ENCODE measurements at regions not wholly inside any gene's neighbourhood (a gene's known extent, or its start where the extent isn't known, plus 50 kb on each side); places are given as distances from the start of the nearest gene placed in this dataset.

DNA sequence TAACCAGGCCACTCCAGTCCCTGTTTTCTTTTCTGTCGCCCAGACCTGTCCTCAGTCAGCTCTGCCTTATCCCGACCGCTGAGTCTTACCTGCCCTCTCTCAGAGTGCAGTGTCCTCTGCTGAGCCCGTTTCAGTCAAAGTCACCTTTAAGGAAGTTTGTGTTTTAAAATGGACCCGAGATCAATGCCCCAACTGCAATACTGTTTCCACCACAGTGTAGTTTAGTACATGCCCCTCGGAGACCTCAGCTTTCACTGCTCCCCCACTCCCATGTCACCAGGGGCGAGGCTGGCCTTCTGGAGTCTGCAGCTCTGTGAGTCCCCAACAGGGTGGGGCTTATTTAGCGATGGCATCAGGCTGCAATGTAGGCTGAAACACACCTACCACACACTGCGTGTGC lies 248.4 kb upstream of the TSHZ3 start:
- TF ChIP-seq, protein P1, sequence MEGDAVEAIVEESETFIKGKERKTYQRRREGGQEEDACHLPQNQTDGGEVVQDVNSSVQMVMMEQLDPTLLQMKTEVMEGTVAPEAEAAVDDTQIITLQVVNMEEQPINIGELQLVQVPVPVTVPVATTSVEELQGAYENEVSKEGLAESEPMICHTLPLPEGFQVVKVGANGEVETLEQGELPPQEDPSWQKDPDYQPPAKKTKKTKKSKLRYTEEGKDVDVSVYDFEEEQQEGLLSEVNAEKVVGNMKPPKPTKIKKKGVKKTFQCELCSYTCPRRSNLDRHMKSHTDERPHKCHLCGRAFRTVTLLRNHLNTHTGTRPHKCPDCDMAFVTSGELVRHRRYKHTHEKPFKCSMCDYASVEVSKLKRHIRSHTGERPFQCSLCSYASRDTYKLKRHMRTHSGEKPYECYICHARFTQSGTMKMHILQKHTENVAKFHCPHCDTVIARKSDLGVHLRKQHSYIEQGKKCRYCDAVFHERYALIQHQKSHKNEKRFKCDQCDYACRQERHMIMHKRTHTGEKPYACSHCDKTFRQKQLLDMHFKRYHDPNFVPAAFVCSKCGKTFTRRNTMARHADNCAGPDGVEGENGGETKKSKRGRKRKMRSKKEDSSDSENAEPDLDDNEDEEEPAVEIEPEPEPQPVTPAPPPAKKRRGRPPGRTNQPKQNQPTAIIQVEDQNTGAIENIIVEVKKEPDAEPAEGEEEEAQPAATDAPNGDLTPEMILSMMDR (IDR thresholded peaks at IDR 0.05; ENCODE audit: insufficient read depth, low read depth, low read length), result no peak
- no peak for DNase-seq (ENCODE audit: low read depth)
- Histone ChIP-seq H3K27me3 (ENCODE audit: control insufficient read depth, insufficient read depth, low read length) (no peaks in the 10 kb centered on the region), H3K4me3 (ENCODE audit: low read depth, low read length) (no peak overlapping the region), H3K36me3 (ENCODE audit: control insufficient read depth, insufficient read depth, low read length) (no peaks in the 10 kb centered on the region)
- ChIA-PET CTCF (no interaction called here), POLR2A (no interaction called here)

DNA sequence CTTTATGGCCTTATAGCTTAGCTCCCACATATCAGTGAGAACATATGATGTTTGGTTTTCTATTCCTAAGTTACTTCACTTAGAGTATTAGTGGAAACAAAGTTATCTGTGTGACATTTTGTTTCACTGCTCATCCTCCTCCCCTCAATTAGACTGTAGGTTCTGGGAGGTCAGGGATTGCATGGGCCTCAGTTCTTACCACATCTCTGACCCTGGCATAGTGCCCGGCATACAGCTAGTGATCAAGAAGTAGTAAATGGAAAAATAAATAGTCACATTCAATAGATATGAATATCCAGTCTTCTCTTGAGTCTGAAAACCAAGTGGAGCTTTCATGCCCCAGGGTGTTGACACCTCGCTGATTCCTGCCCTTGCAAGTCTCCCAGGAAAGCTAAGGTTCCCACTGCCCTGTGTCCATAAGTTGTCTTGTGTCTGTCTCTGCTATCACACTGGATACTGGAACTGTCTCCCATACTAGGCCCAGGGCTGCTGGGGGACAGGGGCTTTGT lies 249.5 kb upstream of the TSHZ3 start:
- Histone ChIP-seq H3K4me3 (ENCODE audit: low read depth, low read length) (no peak overlapping the region), H3K36me3 (ENCODE audit: control insufficient read depth, insufficient read depth, low read length) (no peaks in the 10 kb centered on the region), H3K27me3 (ENCODE audit: control insufficient read depth, insufficient read depth, low read length) (no peaks in the 10 kb centered on the region)
- TF ChIP-seq, protein P1 (IDR thresholded peaks at IDR 0.05; ENCODE audit: insufficient read depth, low read depth, low read length), result no peak
- ChIA-PET POLR2A (no interaction called here), CTCF (no interaction called here)
- no peak for DNase-seq (ENCODE audit: low read depth)

DNA sequence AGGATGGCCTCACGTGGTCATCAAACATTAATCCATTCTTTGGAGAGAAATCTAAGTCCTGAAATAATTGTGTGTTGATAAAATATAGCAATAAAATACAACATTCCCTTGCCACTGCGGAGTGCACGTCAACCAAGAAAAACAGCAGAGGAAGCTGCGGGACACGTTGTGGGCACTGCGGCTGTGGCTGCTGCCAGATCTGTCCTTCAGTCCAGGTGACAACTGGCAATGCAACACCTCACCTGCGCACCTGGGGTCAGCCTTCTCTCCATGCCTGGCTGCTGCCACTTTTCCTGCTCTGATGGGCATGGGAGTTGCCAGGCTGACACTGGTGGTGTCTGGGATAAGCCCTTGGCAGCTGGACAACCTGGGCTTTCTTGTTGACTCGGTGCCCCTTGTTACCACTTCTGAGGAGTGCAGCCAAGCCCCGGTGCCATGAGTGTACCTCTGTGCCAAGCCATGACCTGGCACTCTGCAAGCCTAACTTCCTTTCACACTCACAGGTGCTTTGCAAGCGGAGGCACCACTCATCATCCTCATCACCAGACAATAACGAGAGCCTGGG lies 251.6 kb upstream of the TSHZ3 start:
- Histone ChIP-seq H3K27me3 (ENCODE audit: control insufficient read depth, insufficient read depth, low read length) (no peaks in the 10 kb centered on the region), H3K36me3 (ENCODE audit: control insufficient read depth, insufficient read depth, low read length) (no peaks in the 10 kb centered on the region), H3K4me3 (ENCODE audit: low read depth, low read length) (no peak overlapping the region)
- TF ChIP-seq, protein P1 (IDR thresholded peaks at IDR 0.05; ENCODE audit: insufficient read depth, low read depth, low read length), result no peak
- CTCF ChIA-PET, result no interaction called here
- no peak for DNase-seq (ENCODE audit: low read depth)
- POLR2A ChIA-PET, result no interaction called here

DNA sequence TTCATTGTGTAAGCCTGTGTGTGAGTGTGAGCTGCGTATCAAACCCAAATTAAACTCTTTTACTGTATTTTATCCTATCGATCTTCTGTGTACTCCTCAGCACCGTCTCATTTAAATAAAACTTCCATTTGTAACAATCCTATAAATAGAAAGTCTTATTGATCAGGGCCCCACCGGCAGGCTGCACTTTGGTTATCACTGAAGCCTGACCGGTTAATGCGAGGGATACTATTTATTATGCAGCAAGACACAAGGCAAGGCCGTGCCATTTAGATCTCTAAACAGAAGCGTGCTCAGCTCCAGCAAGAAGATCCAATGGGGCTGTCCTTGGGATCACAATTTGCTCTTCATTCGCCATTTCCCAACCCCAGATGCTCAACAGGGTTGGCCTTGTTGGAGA lies 252.6 kb upstream of the TSHZ3 start:
- Histone ChIP-seq H3K4me3 (ENCODE audit: low read depth, low read length) (no peak overlapping the region), H3K27me3 (ENCODE audit: control insufficient read depth, insufficient read depth, low read length) (no peaks in the 10 kb centered on the region), H3K36me3 (ENCODE audit: control insufficient read depth, insufficient read depth, low read length) (no peaks in the 10 kb centered on the region)
- ChIA-PET POLR2A (no interaction called here), CTCF (no interaction called here)
- no peak for DNase-seq (ENCODE audit: low read depth)
- TF ChIP-seq, protein P1 (IDR thresholded peaks at IDR 0.05; ENCODE audit: insufficient read depth, low read depth, low read length), result no peak

DNA sequence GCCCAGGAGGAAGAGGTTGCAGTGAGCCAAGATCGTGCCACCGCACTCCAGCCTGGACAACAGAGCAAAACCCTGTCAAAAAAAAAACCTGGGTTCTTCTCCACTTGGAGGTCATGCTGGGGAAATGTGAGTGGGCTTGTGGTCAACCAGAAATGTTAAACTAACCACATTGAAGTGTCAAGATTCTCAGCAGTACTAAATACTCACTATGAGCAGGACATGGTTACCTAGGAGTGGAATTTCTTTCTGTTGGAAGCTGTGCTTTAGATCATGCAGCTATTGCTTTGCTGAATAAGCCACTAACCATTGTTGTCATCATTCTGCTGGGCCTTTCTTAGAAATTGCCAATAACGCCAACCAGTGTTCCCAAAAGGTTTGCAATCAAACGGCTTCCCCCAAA lies 253.3 kb upstream of the TSHZ3 start:
- DNase-seq (ENCODE audit: low read depth), result no peak
- ChIA-PET CTCF (no interaction called here), POLR2A (no interaction called here)
- Histone ChIP-seq H3K27me3 (ENCODE audit: control insufficient read depth, insufficient read depth, low read length) (no peaks in the 10 kb centered on the region), H3K36me3 (ENCODE audit: control insufficient read depth, insufficient read depth, low read length) (no peaks in the 10 kb centered on the region), H3K4me3 (ENCODE audit: low read depth, low read length) (no peak overlapping the region)
- TF ChIP-seq, protein P1 (IDR thresholded peaks at IDR 0.05; ENCODE audit: insufficient read depth, low read depth, low read length), result no peak

All from BJ (cell line).